GM19372 (cell line): ENCODE measurements at regions not wholly inside any gene's neighbourhood (a gene's known extent, or its start where the extent isn't known, plus 50 kb on each side); places are given as distances from the start of the nearest gene placed in this dataset.

ENCODE experiments used
- ATAC-seq: cut with Tn5 transposase; IDR thresholded peaks from one replicate; pipeline ENCODE4 v1.9.1; 2021; ENCODE audit warnings: mild to moderate bottlenecking, low read depth, moderate library complexity; ENCODE audit not compliant: unreplicated experiment

GRCh38 chr4:32425243-32425642 lies 1705.1 kb downstream of the PCDH7 start:
- ATAC-seq: no peak

- no peak for ATAC-seq
Observed at GRCh38 chr4:32427566-32427965, 1707.4 kb downstream of the PCDH7 start.

- no peak for ATAC-seq
Observed at GRCh38 chr4:32429151-32429550, 1709.0 kb downstream of the PCDH7 start.

GRCh38 chr4:32435308-32435707 lies 1715.1 kb downstream of the PCDH7 start:
- no peak for ATAC-seq

- no peak for ATAC-seq
Observed at GRCh38 chr4:32436816-32437215, 1716.6 kb downstream of the PCDH7 start.

GRCh38 chr4:32440391-32440790 lies 1720.2 kb downstream of the PCDH7 start:
- no peak for ATAC-seq

- ATAC-seq: no peak
Observed at GRCh38 chr4:32454482-32454881, 1734.3 kb downstream of the PCDH7 start.

- ATAC-seq: no peak
Observed at GRCh38 chr4:32455231-32455630, 1735.1 kb downstream of the PCDH7 start.

- no peak for ATAC-seq
Observed at GRCh38 chr4:32460972-32461371, 1740.8 kb downstream of the PCDH7 start.

- ATAC-seq: no peak
Observed at GRCh38 chr4:32462944-32463343, 1742.8 kb downstream of the PCDH7 start.

- ATAC-seq: no peak
Observed at GRCh38 chr4:32470087-32470585, 1750.0 kb downstream of the PCDH7 start.

GRCh38 chr4:32472918-32473317 lies 1752.7 kb downstream of the PCDH7 start:
- ATAC-seq: no peak

GRCh38 chr4:32475710-32476109 lies 1755.5 kb downstream of the PCDH7 start:
- no peak for ATAC-seq

GRCh38 chr4:32477518-32477917 lies 1757.3 kb downstream of the PCDH7 start:
- no peak for ATAC-seq

GRCh38 chr4:32485956-32486355 lies 1765.8 kb downstream of the PCDH7 start:
- ATAC-seq: no peak

- ATAC-seq: no peak
Observed at GRCh38 chr4:32488690-32489089, 1768.5 kb downstream of the PCDH7 start.

- ATAC-seq: no peak
Observed at GRCh38 chr4:32499171-32499570, 1779.0 kb downstream of the PCDH7 start.

GRCh38 chr4:32503241-32503640 lies 1783.1 kb downstream of the PCDH7 start:
- no peak for ATAC-seq

GRCh38 chr4:32506067-32506466 lies 1785.9 kb downstream of the PCDH7 start:
- no peak for ATAC-seq

GRCh38 chr4:32519060-32519459 lies 1798.9 kb downstream of the PCDH7 start:
- no peak for ATAC-seq

- no peak for ATAC-seq
Observed at GRCh38 chr4:32525420-32525819, 1805.3 kb downstream of the PCDH7 start.

- ATAC-seq: no peak
Observed at GRCh38 chr4:32544846-32545245, 1824.7 kb downstream of the PCDH7 start.

GRCh38 chr4:32551943-32552342 lies 1831.8 kb downstream of the PCDH7 start:
- ATAC-seq: no peak
